MM.1S (cell line): ENCODE measurements at regions not wholly inside any gene's neighbourhood (a gene's known extent, or its start where the extent isn't known, plus 50 kb on each side); places are given as distances from the start of the nearest gene placed in this dataset.
"Not testable (repeated sequence)": the region's sequence is repeated elsewhere in the genome, so short reads cannot be mapped to it uniquely, and the experiment has no call there.

Experiments used
- DNase-seq: peaks from one replicate; pipeline ENCODE4 v3.0.0-alpha.2; 2015
- H2AFZ ChIP-seq: fragments of 300-600 bp; sonication (generic); 2 replicates; pipeline ENCODE4 v1.6.0; 2016; ENCODE audit warnings: antibody characterized with exemption, low read length
- H3F3A ChIP-seq: fragments of 300-600 bp; sonication (generic); 2 replicates; pipeline ENCODE4 v1.6.1; 2016; ENCODE audit warnings: mild to moderate bottlenecking, antibody characterized with exemption, low read length, moderate library complexity, mixed read lengths; ENCODE audit not compliant: insufficient read depth
- H3K27ac ChIP-seq: fragments of 300-600 bp; sonication (generic); 2 replicates; pipeline ENCODE4 v1.5.1; 2016; ENCODE audit warnings: mild to moderate bottlenecking, low read length
- H3K27me3 ChIP-seq: fragments of 300-600 bp; sonication (generic); replicated peaks from 2 replicates; pipeline ENCODE4 v1.6.0; 2016; ENCODE audit warnings: low read length; ENCODE audit not compliant: insufficient read depth
- H3K36me3 ChIP-seq: fragments of 300-600 bp; sonication (generic); replicated peaks from 2 replicates; pipeline ENCODE4 v1.6.1; 2016; ENCODE audit warnings: mild to moderate bottlenecking, low read length, mixed read lengths; ENCODE audit not compliant: insufficient read depth
- H3K4me1 ChIP-seq: fragments of 300-600 bp; sonication (generic); 2 replicates; pipeline ENCODE4 v1.6.1; 2016; ENCODE audit warnings: low read length, mixed read lengths
- H3K4me2 ChIP-seq: fragments of 300-600 bp; sonication (generic); 2 replicates; pipeline ENCODE4 v1.6.0; 2016; ENCODE audit warnings: low read depth, low read length
- H3K4me3 ChIP-seq: fragments of 300-600 bp; sonication (generic); 2 replicates; pipeline ENCODE4 v1.5.1; 2016; ENCODE audit warnings: low read length, mixed read lengths
- H3K79me2 ChIP-seq: fragments of 300-600 bp; sonication (generic); 2 replicates; pipeline ENCODE4 v1.6.1; 2016; ENCODE audit warnings: mixed run types, low read length, mixed read lengths
- H3K9ac ChIP-seq: fragments of 300-600 bp; sonication (generic); 2 replicates; pipeline ENCODE4 v1.6.1; 2016; ENCODE audit warnings: low read length, mixed read lengths
- H3K9me2 ChIP-seq: fragments of 300-600 bp; sonication (generic); replicated peaks from 2 replicates; pipeline ENCODE4 v1.6.1; 2016; ENCODE audit warnings: mild to moderate bottlenecking, low read length, mixed read lengths; ENCODE audit not compliant: insufficient read depth
- H3K9me3 ChIP-seq: fragments of 300-600 bp; sonication (generic); replicated peaks from 2 replicates; pipeline ENCODE4 v1.6.1; 2016; ENCODE audit warnings: mild to moderate bottlenecking, low read length, mixed read lengths; ENCODE audit not compliant: insufficient read depth
- H4K20me1 ChIP-seq: fragments of 300-600 bp; sonication (generic); 2 replicates; pipeline ENCODE4 v1.6.1; 2016; ENCODE audit warnings: mild to moderate bottlenecking, low read length, moderate library complexity, mixed read lengths; ENCODE audit not compliant: insufficient read depth
- EZH2 ChIP-seq: fragments of 300-600 bp; sonication (generic); optimal IDR thresholded peaks from 2 replicates; pipeline ENCODE3; 2017; ENCODE audit warnings: low read depth, mild to moderate bottlenecking, antibody characterized with exemption, low read length, mixed read lengths
- EZH2phosphoT487 ChIP-seq: fragments of 300-600 bp; sonication (generic); IDR thresholded peaks from 2 replicates; pipeline ENCODE4 v1.6.1; 2018; ENCODE audit warnings: antibody characterized with exemption, low read length
- TF ChIP-seq, protein P1 (sequence below): fragments of 300-600 bp; sonication (generic); IDR thresholded peaks from 2 replicates; pipeline ENCODE4 v1.5.1; 2016; ENCODE audit warnings: antibody characterized with exemption, low read length, mixed read lengths

DNA sequence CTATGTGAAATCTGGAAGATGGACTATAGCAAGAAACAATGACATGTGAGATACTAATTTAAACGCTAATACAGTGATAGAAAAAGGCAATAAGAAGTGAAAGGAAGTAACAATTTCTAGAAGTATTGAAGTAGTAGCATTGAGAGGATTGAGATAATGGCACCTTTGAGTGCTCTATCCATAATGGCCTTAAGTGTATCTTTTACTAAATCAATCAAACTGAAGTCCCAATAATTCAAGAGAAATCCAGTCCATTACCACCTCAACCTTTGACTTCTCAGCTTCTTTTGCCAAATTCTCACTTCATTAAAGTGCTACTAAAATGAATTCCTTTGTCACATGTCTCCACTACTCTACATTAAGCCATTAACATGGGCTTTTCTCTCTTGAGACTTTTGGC is 82.6 kb upstream of the KYNU start:
- Histone ChIP-seq H3K9me3 (no peaks in the 10 kb centered on the region), H2AFZ (no peak overlapping the region), H3K4me1 (no peaks in the 10 kb centered on the region), H3K9me2 (no peaks in the 10 kb centered on the region), H3F3A (no peaks in the 10 kb centered on the region), H3K79me2 (no peaks in the 10 kb centered on the region), H3K36me3 (no peaks in the 10 kb centered on the region), H3K27ac (no peak overlapping the region), H3K27me3 (no peaks in the 10 kb centered on the region), H3K4me2 (no peak overlapping the region), H4K20me1 (no peaks in the 10 kb centered on the region), H3K9ac (no peak overlapping the region), H3K4me3 (no peak overlapping the region)
- no peak for TF ChIP-seq EZH2phosphoT487
- TF ChIP-seq, protein P1, sequence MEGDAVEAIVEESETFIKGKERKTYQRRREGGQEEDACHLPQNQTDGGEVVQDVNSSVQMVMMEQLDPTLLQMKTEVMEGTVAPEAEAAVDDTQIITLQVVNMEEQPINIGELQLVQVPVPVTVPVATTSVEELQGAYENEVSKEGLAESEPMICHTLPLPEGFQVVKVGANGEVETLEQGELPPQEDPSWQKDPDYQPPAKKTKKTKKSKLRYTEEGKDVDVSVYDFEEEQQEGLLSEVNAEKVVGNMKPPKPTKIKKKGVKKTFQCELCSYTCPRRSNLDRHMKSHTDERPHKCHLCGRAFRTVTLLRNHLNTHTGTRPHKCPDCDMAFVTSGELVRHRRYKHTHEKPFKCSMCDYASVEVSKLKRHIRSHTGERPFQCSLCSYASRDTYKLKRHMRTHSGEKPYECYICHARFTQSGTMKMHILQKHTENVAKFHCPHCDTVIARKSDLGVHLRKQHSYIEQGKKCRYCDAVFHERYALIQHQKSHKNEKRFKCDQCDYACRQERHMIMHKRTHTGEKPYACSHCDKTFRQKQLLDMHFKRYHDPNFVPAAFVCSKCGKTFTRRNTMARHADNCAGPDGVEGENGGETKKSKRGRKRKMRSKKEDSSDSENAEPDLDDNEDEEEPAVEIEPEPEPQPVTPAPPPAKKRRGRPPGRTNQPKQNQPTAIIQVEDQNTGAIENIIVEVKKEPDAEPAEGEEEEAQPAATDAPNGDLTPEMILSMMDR: no peak
- DNase-seq: no peak

DNA sequence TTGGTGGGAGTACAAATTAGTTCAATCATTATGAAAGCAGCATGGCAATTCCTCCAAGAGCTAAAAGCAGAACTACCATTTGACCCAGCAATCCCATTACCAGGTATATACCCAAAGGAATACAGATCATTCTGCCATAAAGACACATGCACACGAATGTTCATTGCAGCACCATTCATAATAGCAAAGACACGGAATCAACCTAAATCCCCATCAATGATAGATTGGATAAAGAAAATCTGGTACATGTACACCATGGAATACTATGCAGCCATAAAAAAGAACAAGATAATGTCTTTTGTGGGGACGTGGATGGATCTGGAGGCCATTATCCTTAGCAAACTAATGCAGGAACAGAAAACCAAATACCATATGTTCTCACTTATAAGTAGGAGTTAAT is 85.1 kb upstream of the KYNU start:
- not testable (repeated sequence) for H3K9ac ChIP-seq, DNase-seq, H3K4me2 ChIP-seq, H4K20me1 ChIP-seq, H3K27ac ChIP-seq, H3K9me2 ChIP-seq, H3K79me2 ChIP-seq, H3F3A ChIP-seq, H3K27me3 ChIP-seq, H3K36me3 ChIP-seq, H3K9me3 ChIP-seq, H3K4me3 ChIP-seq, H2AFZ ChIP-seq, H3K4me1 ChIP-seq

DNA sequence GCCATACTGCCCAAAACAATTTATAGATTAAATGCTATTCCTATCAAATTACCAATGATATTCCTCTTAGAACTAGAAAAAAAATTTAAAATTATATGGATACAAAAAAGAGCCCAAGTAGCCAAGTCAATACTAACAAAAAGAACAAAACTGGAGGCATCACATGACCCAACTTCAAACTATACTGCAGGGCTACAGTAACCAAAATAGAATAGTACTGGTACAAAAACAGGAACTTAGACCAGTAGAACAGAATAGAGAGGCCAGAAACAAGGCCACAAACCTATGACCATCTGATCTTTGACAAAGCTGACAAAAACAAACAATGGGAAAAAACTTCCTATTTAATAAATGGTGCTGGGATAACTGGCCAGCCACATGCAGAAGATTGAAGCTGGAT is 86.1 kb upstream of the KYNU start:
- H3K27ac ChIP-seq: no peak overlapping the region
- H3K4me3 ChIP-seq: no peak overlapping the region
- H3K4me1 ChIP-seq: no peaks in the 10 kb centered on the region
- H3K4me2 ChIP-seq: no peak overlapping the region
- H3K9me3 ChIP-seq: no peaks in the 10 kb centered on the region
- no peaks in the 10 kb centered on the region for H3F3A ChIP-seq
- H3K9ac ChIP-seq: no peak overlapping the region
- H4K20me1 ChIP-seq: no peaks in the 10 kb centered on the region
- H3K79me2 ChIP-seq: no peaks in the 10 kb centered on the region
- DNase-seq: no peak
- no peaks in the 10 kb centered on the region for H3K36me3 ChIP-seq
- H3K27me3 ChIP-seq: no peaks in the 10 kb centered on the region
- no peak overlapping the region for H2AFZ ChIP-seq
- no peak for TF ChIP-seq EZH2phosphoT487
- TF ChIP-seq, protein P1: no peak
- TF ChIP-seq EZH2: no peak
- no peaks in the 10 kb centered on the region for H3K9me2 ChIP-seq

DNA sequence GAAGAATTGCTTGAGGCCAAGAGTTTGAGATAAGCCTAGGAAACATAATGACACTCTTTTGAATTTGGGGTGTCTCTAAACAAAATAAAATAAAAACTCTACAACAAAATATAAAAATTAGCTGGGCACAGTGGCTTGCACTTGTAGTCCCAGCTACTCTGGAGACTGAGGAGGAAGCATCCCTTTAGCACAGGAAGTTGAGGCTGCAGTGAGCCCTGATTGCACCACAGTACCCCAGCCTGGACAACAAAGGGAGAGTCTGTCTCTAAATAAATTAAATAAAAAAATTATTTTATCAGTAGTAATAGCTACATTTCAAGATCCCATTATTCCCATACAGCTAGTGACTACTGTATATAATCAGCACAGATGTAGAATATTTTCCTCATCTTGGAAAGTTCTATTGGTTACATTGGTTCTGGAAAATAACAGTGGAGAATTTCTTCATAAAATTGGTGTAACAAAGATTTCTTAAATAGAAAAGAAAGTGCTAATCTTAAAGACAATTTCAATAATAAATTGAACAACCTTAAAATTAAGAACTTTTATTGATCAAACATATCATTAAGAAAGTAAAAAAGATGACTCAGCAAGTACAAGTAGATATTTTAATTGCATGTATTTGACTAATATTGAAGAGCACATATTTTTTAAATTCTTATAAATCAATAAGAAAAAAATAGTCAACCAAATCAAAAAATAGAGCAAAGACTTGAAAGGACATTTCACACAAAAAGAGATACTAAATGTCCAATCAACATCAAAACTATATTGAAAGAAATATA is 90.4 kb upstream of the KYNU start:
- Histone ChIP-seq H2AFZ (no peak overlapping the region), H3K9me2 (no peaks in the 10 kb centered on the region), H3K27ac (no peak overlapping the region), H3K9me3 (no peaks in the 10 kb centered on the region), H3K4me1 (no peaks in the 10 kb centered on the region), H3K9ac (no peak overlapping the region), H3K36me3 (no peaks in the 10 kb centered on the region), H3K4me2 (no peak overlapping the region), H3K27me3 (no peaks in the 10 kb centered on the region), H4K20me1 (no peaks in the 10 kb centered on the region), H3K4me3 (no peak overlapping the region), H3K79me2 (no peaks in the 10 kb centered on the region), H3F3A (no peaks in the 10 kb centered on the region)
- no peak for DNase-seq
- TF ChIP-seq EZH2 (no peak), EZH2phosphoT487 (no peak)
- TF ChIP-seq, protein P1: no peak
